Nephron progenitor cell (in vitro differentiated cells): ENCODE measurements at regions not wholly inside any gene's neighbourhood (a gene's known extent, or its start where the extent isn't known, plus 50 kb on each side); places are given as distances from the start of the nearest gene placed in this dataset.

Source experiments
- DNase-seq: peaks from one replicate; pipeline ENCODE4 v3.0.0; 2021
- H3K27ac Mint-ChIP-seq: 2 replicates; pipeline ENCODE4 v1.8.0; 2021; ENCODE audit warnings: mild to moderate bottlenecking, moderate library complexity, mixed read lengths
- H3K27me3 Mint-ChIP-seq: 2 replicates; pipeline ENCODE4 v1.8.0; 2021; ENCODE audit warnings: mild to moderate bottlenecking, low read depth, mixed read lengths; ENCODE audit not compliant: poor library complexity
- H3K36me3 Mint-ChIP-seq: 2 replicates; pipeline ENCODE4 v1.8.0; 2021; ENCODE audit warnings: low read depth, mixed read lengths
- H3K4me1 Mint-ChIP-seq: 2 replicates; pipeline ENCODE4 v1.8.0; 2021; ENCODE audit warnings: mixed read lengths
- H3K4me3 Mint-ChIP-seq: 2 replicates; pipeline ENCODE4 v1.8.0; 2021; ENCODE audit warnings: mild to moderate bottlenecking, moderate library complexity, mixed read lengths
- H3K9me3 Mint-ChIP-seq: 2 replicates; pipeline ENCODE4 v1.8.0; 2021; ENCODE audit warnings: mild to moderate bottlenecking, moderate library complexity, mixed read lengths
- CTCF ChIP-seq: fragments of 200-600 bp; sonication (generic); IDR thresholded peaks from 2 replicates; pipeline ENCODE4 v1.5.0; 2021; ENCODE audit warnings: antibody characterized with exemption

GRCh38 chr14:82879949-82880535, 1346.4 kb upstream of the SEL1L start:
- TF ChIP-seq CTCF = no peak
- H3K9me3 Mint-ChIP-seq = no peaks in the 10 kb centered on the region
- H3K36me3 Mint-ChIP-seq = no peaks in the 10 kb centered on the region
- H3K27me3 Mint-ChIP-seq = no peaks in the 10 kb centered on the region
- no peak overlapping the region for H3K4me3 Mint-ChIP-seq
- no peaks in the 10 kb centered on the region for H3K4me1 Mint-ChIP-seq
- DNase-seq = no peak
- no peak overlapping the region for H3K27ac Mint-ChIP-seq

DNA sequence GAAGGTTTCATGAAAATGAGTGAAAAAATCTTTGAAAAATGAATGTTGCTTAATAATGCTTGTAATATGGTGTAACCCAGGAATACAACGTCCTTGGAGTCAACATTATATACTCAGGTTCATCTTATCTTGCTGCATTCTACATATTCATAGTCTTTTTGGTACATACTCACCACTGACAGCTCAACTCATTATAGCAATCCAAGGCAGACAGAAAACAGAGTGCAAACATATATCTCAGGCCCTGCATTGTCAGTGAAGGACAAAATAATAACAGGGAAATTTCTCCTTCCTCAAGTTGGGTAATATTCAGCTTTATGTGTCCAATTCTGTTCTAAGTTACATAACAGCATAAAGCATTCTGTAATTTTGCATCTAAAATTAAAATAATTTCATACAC, 1353.0 kb upstream of the SEL1L start:
- TF ChIP-seq CTCF = no peak
- no peak overlapping the region for H3K4me3 Mint-ChIP-seq
- no peak overlapping the region for H3K27ac Mint-ChIP-seq
- no peak for DNase-seq
- H3K9me3 Mint-ChIP-seq = no peaks in the 10 kb centered on the region
- H3K36me3 Mint-ChIP-seq = no peaks in the 10 kb centered on the region
- no peaks in the 10 kb centered on the region for H3K27me3 Mint-ChIP-seq
- H3K4me1 Mint-ChIP-seq = no peaks in the 10 kb centered on the region

DNA sequence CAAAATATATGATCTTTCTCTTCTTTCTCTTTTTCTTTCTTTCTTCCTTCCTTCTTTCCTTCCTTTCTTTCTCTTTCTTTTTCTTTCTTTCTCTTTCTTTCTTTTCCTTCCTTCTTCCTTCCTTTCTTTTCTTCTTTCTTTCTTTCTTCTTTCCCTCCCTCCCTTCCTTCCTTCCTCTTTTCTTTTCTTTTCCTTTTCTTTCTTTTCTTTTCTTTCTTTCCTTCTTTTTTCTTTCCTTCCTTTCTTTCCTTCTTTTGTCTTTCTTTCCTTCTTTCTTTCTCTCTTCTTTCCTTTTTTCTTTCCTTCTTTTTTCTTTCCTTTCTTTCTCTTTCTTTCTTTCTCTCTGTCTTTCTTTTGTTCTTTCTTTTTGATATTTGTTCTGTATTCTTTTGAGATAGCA, 1356.0 kb upstream of the SEL1L start:
- no peak overlapping the region for H3K27ac Mint-ChIP-seq
- no peaks in the 10 kb centered on the region for H3K27me3 Mint-ChIP-seq
- no peak overlapping the region for H3K4me3 Mint-ChIP-seq
- no peaks in the 10 kb centered on the region for H3K9me3 Mint-ChIP-seq
- no peaks in the 10 kb centered on the region for H3K4me1 Mint-ChIP-seq
- no peak for TF ChIP-seq CTCF
- no peaks in the 10 kb centered on the region for H3K36me3 Mint-ChIP-seq
- no peak for DNase-seq

- H3K27ac Mint-ChIP-seq = no peak overlapping the region
- no peak for DNase-seq
- H3K36me3 Mint-ChIP-seq = no peaks in the 10 kb centered on the region
These were observed 1362.8 kb upstream of the SEL1L start for GRCh38 chr14:82896476-82896875.

GRCh38 chr14:82897469-82898308, 1364.0 kb upstream of the SEL1L start:
- Mint-ChIP-seq H3K9me3 (no peaks in the 10 kb centered on the region), H3K4me1 (no peaks in the 10 kb centered on the region), H3K27me3 (no peaks in the 10 kb centered on the region), H3K4me3 (no peak overlapping the region), H3K27ac (no peak overlapping the region), H3K36me3 (no peaks in the 10 kb centered on the region)
- no peak for TF ChIP-seq CTCF
- DNase-seq = no peak

More at GRCh38 chr14:82896476-82896875, 1362.8 kb upstream of the SEL1L start:
- H3K4me3 Mint-ChIP-seq = no peak overlapping the region
- no peaks in the 10 kb centered on the region for H3K9me3 Mint-ChIP-seq
- no peaks in the 10 kb centered on the region for H3K27me3 Mint-ChIP-seq
- TF ChIP-seq CTCF = no peak
- H3K4me1 Mint-ChIP-seq = no peaks in the 10 kb centered on the region

DNA sequence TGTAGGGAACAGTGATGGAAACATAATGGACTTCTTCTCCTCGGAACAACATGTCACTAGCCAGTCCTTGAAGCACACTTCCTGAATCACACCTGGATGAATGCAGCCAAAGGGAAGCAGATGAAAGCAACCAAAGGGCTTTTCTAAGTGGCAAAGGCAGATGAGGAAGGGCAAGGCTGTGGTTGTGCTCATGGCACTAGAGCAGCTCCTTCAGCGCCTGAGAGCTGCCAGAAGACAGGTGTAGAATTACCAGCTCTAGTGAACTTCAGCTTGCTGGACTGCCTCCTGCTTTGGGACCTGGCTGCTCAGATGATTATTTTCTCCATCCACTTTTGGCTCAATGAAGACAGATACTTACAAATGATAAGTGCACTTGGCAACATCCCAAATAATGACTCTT, 1372.1 kb upstream of the SEL1L start:
- no peak for DNase-seq
- Mint-ChIP-seq H3K4me3 (no peak overlapping the region), H3K9me3 (no peaks in the 10 kb centered on the region), H3K36me3 (no peaks in the 10 kb centered on the region), H3K27me3 (no peaks in the 10 kb centered on the region), H3K4me1 (no peaks in the 10 kb centered on the region), H3K27ac (no peak overlapping the region)
- TF ChIP-seq CTCF = no peak
